ENCODE measurements at regions not wholly inside any gene's neighbourhood (a gene's known extent, or its start where the extent isn't known, plus 50 kb on each side); places are given as distances from the start of the nearest gene placed in this dataset.
A peak's percentile ranks its signal among the peaks of the same experiment; 100 is the strongest.
"Not testable (repeated sequence)": the region's sequence is repeated elsewhere in the genome, so short reads cannot be mapped to it uniquely, and the experiment has no call there.

DNA sequence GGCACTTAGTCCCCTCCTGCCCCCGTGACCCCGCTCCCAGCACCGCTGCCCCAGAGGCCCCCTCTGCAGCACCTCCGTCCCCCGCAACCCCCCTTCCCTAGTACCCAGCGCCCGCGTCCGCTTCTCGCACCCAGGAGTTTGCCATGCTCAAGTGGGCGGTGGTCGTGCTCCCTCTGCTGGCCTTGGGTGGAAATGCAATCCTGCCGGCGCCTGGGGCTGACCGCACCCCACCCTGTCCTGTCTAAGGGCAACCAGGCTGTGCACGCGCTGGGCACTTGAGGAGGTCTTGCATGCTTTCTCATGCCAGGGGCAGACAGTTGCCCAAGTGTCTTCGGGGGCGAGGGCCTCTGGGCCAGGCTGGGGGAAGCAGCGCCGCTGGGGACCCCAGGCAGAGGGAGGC is 1544.9 kb upstream of the USP9Y start:
- 59 to 76% methylated on average over 21 of the region's 21 CpGs for WGBS, 2 donors
- H3K27me3 ChIP-seq; H3K4me1 ChIP-seq; DNase-seq; H3K36me3 ChIP-seq; H3K9me3 ChIP-seq; H3K4me3 ChIP-seq; intact Hi-C loops (cut with DNase I); H3K27ac ChIP-seq: not testable (repeated sequence)

DNA sequence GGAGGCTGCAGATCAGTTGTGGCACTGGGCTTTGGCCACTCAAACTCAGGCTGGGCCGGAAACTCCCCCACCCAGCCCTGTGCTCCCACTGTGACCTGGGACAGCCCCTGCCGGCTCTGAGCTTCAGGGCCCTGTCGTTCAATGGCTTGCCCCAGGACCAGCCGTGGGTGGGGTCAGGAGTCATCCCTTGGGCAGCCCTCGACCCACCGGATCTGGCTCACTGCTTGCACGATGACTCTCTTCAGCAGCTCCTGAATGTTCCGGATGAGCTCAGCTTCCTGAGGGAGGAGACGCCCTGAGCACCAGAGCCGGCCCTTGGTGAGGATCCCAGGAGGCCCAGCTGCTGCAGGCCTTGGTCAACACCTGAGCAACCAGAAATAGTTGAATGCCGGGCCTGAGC is 1544.2 kb upstream of the USP9Y start:
- DNase-seq; H3K9me3 ChIP-seq; H3K27ac ChIP-seq; intact Hi-C loops (cut with DNase I); H3K36me3 ChIP-seq; H3K4me3 ChIP-seq; H3K4me1 ChIP-seq; H3K27me3 ChIP-seq: not testable (repeated sequence)
- 86 to 88% methylated on average over 11 of the region's 11 CpGs for WGBS, 2 donors

GRCh38 chrY:11177033-11177432 is 1524.0 kb upstream of the USP9Y start:
- H3K4me3 ChIP-seq; H3K9me3 ChIP-seq; H3K27ac ChIP-seq; intact Hi-C loops (cut with DNase I); H3K27me3 ChIP-seq; H3K36me3 ChIP-seq; H3K4me1 ChIP-seq: not testable (repeated sequence)
- DNase-seq: peak; percentile 51
- WGBS, 2 donors: 69 to 79% methylated on average over 5 of the region's 5 CpGs

- DNase-seq; H3K27me3 ChIP-seq; H3K4me3 ChIP-seq; H3K36me3 ChIP-seq; H3K9me3 ChIP-seq; H3K4me1 ChIP-seq; intact Hi-C loops (cut with DNase I); H3K27ac ChIP-seq: not testable (repeated sequence)
- 73 to 78% methylated on average over 6 of the region's 6 CpGs for WGBS, 2 donors
Measured at GRCh38 chrY:11201133-11201532, 1499.9 kb upstream of the USP9Y start.

- H3K36me3 ChIP-seq; H3K4me1 ChIP-seq; H3K27me3 ChIP-seq; H3K9me3 ChIP-seq; DNase-seq; intact Hi-C loops (cut with DNase I); H3K27ac ChIP-seq: not testable (repeated sequence)
- peak overlapping the region in 2 of 4 donors; percentile 32 to 38 for H3K4me3 ChIP-seq
- 60 to 68% methylated on average over 20 of the region's 20 CpGs for WGBS, 2 donors
Measured at GRCh38 chrY:11214851-11215250, 1486.2 kb upstream of the USP9Y start.

Small RNA genes in the stretch of these regions (small RNA-seq; reads per million reads assigned to genes)
- gene AC134878.1: 0 reads per million in 3 donors
- gene AC140113.1: 0 reads per million in 3 donors
- 0 reads per million in 3 donors for gene AC140113.2
- 0 reads per million in 3 donors for gene AC140113.3
- 0 reads per million in 3 donors for gene AC140113.4
- 0 reads per million in 3 donors for gene ANKRD20A6P
